ENCODE measurements at regions not wholly inside any gene's neighbourhood (a gene's known extent, or its start where the extent isn't known, plus 50 kb on each side); places are given as distances from the start of the nearest gene placed in this dataset.
A peak's percentile ranks its signal among the peaks of the same experiment; 100 is the strongest.
"Not testable (repeated sequence)": the region's sequence is repeated elsewhere in the genome, so short reads cannot be mapped to it uniquely, and the experiment has no call there.

DNA sequence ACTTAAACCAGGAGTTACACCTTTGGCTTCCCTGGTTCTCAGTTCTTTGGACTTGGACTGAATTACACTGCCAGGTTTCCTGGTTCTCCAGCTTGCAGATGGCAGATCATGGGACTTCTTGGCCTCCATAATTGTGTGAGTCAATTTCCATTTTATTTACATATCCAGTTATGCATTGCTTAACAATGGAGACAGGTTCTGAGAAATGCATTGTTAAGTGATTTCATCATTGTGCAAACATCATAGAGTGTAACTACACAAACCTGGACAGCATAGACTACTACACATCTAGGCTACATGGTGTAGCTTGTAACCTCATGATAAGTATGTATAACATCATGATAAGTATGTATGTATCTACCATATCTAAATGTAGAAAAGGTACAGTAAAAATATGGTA, 276.1 kb upstream of the BTG1 start:
- no peak for DNase-seq
- no peak for ATAC-seq

GRCh38 chr12:92421042-92421441, 275.4 kb upstream of the BTG1 start:
- no peak for DNase-seq
- no peak for ATAC-seq

DNA sequence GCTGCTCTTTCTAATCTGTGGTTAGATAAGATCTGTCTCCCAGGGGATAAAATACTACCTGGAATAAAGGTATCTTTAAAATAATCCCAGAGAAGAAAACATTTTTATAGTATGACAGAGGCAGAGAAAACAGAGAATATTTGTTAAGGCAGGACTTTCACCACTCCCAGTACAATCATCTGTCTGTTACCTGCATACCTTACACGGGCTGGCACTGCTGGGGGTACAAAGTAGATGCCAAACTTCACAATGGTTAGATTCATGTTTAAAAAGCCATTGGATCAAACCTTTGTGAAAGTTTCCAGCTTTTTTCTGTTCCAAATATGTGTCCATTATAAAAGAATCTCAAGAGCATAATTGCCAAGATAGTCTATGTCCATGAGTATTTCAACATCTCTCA, 273.6 kb upstream of the BTG1 start:
- ATAC-seq (no peak), DNase-seq (no peak)

- ATAC-seq (no peak), DNase-seq (no peak)
These were observed 272.7 kb upstream of the BTG1 start for GRCh38 chr12:92418381-92418780.

DNA sequence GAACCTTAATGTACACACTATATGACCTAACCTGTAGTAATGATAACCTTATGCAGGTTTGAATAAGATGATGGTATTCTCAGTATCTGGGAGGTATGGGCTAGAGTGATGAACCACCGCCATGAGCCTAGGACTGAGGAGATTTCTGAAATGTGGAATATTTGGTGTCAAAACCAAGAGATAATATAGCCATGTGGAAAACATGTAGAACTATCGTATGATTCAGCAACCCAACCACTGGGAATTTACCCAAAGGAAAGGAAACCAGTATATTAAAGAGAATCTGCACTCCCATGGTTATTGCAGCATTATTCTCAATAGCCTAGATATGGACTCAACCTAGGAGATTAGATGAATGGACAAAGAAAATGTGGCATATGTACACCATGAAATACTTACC, 271.7 kb upstream of the BTG1 start:
- ATAC-seq, result no peak
- no peak for DNase-seq

- DNase-seq (no peak), ATAC-seq (no peak)
These were observed 270.8 kb upstream of the BTG1 start for GRCh38 chr12:92416385-92416812.

DNA sequence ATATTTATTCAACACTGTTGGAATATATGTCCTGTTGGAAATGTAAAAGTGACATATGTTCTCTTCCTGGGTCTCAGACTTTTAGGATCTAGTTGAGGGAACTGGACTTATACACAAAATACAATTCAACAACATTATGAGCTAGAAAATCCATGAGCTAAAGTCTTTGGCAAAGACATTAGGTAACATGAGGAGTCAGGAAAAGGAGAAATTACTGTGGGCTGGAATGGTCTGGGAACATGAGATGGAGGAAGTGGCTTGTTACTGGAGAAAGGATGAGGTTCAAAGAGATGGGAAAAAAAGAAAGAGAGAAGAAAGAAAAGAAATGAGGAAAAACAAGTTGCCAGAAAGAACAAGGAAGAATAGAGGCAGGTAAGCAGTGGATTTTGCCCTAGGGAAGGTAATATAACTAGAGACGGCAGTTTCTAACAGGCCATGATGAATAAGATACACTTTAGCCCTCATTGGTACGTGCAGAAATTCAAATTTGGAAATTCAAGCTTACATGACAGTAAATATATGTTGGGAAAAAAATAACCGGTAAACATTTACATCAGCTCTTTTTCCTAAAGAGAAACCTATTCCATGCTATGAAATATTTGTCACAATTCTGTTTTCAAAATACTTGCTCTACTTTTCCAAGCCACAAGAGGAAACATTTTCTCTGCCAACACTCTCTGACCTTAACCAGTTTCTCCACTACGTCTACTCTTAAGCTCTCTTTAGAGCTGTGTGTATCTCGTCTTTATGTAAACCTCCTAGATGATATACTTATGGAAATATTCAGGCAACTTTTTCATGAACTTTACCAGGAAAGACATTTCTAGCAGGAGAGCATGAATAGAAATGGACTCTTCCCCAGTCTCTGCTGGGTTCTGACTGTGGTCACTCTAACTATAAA, 268.8 kb upstream of the BTG1 start:
- no peak for DNase-seq
- ATAC-seq, result no peak

DNA sequence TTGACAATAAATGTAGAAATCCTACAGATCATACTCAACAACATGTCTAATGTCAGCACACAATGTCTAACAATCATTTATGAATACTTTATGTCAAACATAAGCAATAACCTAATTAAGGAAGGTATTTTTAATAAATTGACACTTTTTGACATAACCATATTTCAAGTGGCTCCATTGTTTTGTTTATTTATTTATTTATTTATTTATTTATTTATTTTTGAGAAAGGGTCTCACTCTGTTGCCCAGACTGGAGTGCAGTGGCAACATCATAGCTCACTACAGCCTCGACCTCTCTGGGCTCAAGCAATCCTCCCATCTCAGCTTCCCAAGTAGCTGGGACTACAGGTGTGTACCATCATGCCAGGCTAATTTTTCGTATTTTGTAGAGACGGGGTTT, 267.6 kb upstream of the BTG1 start:
- DNase-seq (no peak), ATAC-seq (no peak)

DNA sequence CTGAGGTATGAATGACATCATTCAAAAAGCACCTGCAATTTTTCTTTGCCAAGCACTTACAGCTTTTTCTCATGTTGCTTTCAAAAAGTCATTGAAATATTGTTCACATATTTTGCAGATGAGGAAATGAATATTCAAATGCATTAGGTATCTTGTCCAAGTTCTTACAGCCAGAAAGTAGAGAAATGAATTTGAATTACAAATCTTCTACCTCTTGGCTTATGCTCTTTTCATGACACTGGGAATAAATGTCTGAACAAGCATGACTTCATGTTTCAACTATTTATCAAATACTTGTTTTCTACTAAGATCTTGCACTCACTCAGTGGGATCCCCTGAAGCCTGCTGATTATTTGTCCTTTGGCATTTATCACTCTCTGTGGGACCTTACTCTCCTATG, 267.2 kb upstream of the BTG1 start:
- ATAC-seq, result no peak
- DNase-seq, result no peak

- DNase-seq, result no peak
These were observed 266.0 kb upstream of the BTG1 start for GRCh38 chr12:92411687-92412086.

GRCh38 chr12:92408072-92408900, 262.6 kb upstream of the BTG1 start:
- DNase-seq, result peak; percentile 67
- no peak for ATAC-seq

More at GRCh38 chr12:92411687-92412086, 266.0 kb upstream of the BTG1 start:
- ATAC-seq, result no peak

DNA sequence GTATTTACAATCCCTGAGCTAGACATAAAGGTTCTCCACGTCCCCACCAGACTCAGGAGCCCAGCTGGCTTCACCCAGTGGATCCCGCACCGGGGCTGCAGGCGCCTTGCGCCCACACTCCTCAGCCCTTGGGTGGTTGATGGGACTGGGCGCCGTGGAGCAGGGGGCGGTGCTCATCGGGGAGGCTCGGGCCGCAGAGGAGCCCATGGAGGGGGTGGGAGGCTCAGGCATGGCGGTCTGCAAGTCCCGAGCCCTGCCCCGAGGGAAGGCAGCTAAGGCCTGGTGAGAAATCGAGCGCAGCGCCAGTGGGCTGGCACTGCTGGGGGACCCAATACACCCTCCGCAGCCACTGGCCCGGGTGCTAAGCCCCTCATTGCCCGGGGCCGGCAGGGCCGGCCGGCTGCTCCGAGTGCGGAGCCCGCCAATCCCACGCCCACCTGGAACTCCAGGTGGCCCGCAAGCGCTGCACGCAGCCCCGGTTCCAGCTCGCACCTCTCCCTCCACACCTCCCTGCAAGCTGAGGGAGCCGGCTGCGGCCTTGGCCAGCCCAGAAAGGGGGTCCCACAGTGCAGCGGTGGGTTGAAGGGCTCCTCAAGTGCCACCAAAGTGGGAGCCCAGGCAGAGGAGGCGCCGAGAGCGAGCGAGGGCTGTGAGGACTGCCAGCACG, 260.9 kb upstream of the BTG1 start:
- not testable (repeated sequence) for DNase-seq, ATAC-seq

DNA sequence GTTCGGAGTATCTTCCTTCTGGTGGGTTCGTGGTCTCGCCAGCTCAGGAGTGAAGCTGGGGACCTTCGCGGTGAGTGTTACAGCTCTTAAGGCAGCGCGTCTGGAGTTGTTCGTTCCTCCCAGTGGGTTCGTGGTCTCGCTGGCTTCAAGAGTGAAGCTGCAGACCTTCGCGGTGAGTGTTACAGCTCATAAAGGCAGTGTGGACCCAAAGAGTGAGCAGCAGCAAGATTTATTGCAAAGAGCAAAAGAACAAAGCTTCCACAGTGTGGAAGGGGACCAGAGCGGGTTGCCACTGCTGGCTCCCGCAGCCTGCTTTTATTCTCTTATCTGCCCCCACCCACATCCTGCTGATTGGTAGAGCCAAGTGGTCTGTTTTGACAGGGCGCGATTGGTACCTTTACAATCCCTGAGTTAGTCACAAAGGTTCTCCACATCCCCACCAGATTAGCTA, 260.2 kb upstream of the BTG1 start:
- DNase-seq, result peak; percentile 58
- ATAC-seq, result not testable (repeated sequence)

- DNase-seq (no peak), ATAC-seq (no peak)
These were observed 259.3 kb upstream of the BTG1 start for GRCh38 chr12:92404921-92405320.

GRCh38 chr12:92404259-92404894, 258.7 kb upstream of the BTG1 start:
- ATAC-seq (peak; percentile 26), DNase-seq (no peak)

- peak; percentile 76 for ATAC-seq
- peak; percentile 41 for DNase-seq
These were observed 257.8 kb upstream of the BTG1 start for GRCh38 chr12:92403210-92404175.

- DNase-seq, result no peak
- no peak for ATAC-seq
These were observed 256.8 kb upstream of the BTG1 start for GRCh38 chr12:92402415-92402814.

- ATAC-seq (no peak), DNase-seq (no peak)
These were observed 254.4 kb upstream of the BTG1 start for GRCh38 chr12:92400006-92400405.

DNA sequence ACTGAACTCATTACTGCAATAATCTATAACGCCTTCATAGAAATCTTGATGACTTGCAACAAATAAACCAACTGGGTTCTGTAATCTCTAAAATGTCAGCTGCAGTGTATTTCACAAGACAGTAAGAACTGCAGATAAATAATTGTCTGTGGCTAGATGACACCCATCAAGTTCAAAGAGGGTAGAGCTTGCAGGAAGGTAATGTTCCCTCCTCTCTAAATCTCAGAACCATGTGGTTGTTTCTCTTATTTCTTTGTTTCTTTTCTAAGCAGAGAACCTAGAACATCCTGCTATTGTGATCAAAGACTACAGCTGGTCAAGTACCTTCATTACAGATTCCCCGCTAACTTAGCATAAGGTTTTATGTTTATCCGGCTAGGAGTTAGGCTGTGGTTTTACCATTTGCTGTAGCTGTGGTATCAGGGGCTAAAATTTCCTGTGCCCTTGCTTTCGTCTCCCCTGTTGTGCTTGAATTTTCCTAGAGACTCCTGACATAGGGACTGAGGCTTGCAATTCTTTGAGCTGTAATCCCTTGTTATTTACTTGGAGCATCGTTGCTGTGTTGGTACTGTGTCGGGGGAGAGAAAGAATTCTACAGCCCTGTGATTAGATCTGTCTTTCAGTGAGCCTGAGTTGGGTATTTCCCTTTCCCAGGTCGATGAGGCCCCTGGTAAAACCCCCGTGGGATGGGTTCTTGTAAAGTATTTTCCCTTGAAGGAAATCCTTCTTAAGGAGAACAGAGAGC, 253.1 kb upstream of the BTG1 start:
- ATAC-seq, result peak; percentile 49

DNA sequence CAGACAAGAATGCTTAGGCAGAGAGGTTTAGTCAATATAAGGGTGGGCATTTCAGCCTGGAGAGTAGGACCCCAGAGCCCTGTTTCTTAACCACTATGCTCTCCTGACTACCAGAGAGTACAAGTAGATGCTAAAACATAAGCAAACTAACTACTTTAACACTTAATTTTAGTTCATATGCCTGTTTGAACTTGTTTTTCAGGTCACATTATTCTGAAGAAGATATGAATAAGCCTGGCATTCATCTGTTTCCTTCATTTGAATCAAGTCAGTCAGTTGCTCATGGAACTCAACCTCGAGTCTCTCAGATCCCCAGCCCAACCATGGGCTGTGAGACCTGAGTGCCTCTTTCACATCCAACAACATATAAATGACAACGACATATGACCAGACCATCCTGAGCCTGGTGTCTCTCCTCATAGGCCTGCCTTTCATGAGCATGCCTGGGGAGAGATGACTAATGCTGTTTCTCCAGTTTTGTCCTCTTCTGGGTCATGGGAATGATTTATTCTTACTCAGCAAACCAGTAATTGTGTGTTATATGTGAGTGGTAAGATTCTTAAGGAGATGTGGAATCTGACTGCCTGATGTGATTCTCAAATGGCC, 251.1 kb upstream of the BTG1 start:
- peak; percentile 52 for ATAC-seq
- DNase-seq, result no peak

More for the DNA sequence above, 253.1 kb upstream of the BTG1 start:
- DNase-seq, result peak; percentile 32

Measured in stimulated activated naive CD8-positive, alpha-beta T cell treated with anti-CD3 and anti-CD28 coated beads, Interleukin-15, Interleukin-2, amounts not matched to agents 100 U/mL and 50 U/mL, for 24 hours (primary cell).